ENCODE measurements at regions not wholly inside any gene's neighbourhood (a gene's known extent, or its start where the extent isn't known, plus 50 kb on each side); places are given as distances from the start of the nearest gene placed in this dataset.

GRCh38 chr5:3357291-3357690 lies 238.3 kb upstream of the IRX1 start:
- TF ChIP-seq CTCF (IDR thresholded peaks at IDR 0.05 in 2 of 3, conservative IDR thresholded peaks at IDR 0.05 in 1 of 3; ENCODE audit: insufficient read depth in 2 of 3, low read depth in 1 of 3, low read length in 3 of 3): no peak
- no peak for TF ChIP-seq POLR2A (conservative IDR thresholded peaks at IDR 0.05)
- no peak for TF ChIP-seq STAT5B (CRISPR knock-in tag; IDR thresholded peaks at IDR 0.05)
- no peak for TF ChIP-seq MTF1 (CRISPR knock-in tag; IDR thresholded peaks at IDR 0.05; ENCODE audit: borderline replicate concordance)
- no peak for TF ChIP-seq CBX5 (IDR thresholded peaks at IDR 0.05; ENCODE audit: borderline replicate concordance, low read depth)
- no peak for TF ChIP-seq MAX (CRISPR knock-in tag; IDR thresholded peaks at IDR 0.05)
- no peak for TF ChIP-seq JUND (IDR thresholded peaks at IDR 0.05; ENCODE audit: borderline replicate concordance, low read depth, low read length)
- TF ChIP-seq JUND (tag; IDR thresholded peaks at IDR 0.05; ENCODE audit: borderline replicate concordance, low read depth, low read length): no peak
- TF ChIP-seq MBD2 (IDR thresholded peaks at IDR 0.05; ENCODE audit: borderline replicate concordance, low read depth): no peak
- TF ChIP-seq NFRKB (IDR thresholded peaks at IDR 0.05; ENCODE audit: low read depth): no peak
- no peak for TF ChIP-seq IFI16 (CRISPR knock-in tag; IDR thresholded peaks at IDR 0.05)
- TF ChIP-seq HEY1 (CRISPR knock-in tag; IDR thresholded peaks at IDR 0.05; ENCODE audit: borderline replicate concordance): no peak
